ENCODE measurements at regions not wholly inside any gene's neighbourhood (a gene's known extent, or its start where the extent isn't known, plus 50 kb on each side); places are given as distances from the start of the nearest gene placed in this dataset.

- no peak for DNase-seq
Measured at GRCh38 chr11:119934866-119935265, 203.0 kb downstream of the TRIM29 start.

GRCh38 chr11:119934267-119934666 is 203.6 kb downstream of the TRIM29 start:
- no peak for DNase-seq

GRCh38 chr11:119933584-119933983 is 204.3 kb downstream of the TRIM29 start:
- no peak for DNase-seq

GRCh38 chr11:119932828-119933562 is 204.0 kb upstream of the NECTIN1 start:
- no peak for DNase-seq

- no peak for DNase-seq
Measured at GRCh38 chr11:119928047-119928446, 199.0 kb upstream of the NECTIN1 start.

- no peak for DNase-seq
Measured at GRCh38 chr11:119924017-119924416, 195.0 kb upstream of the NECTIN1 start.

GRCh38 chr11:119921571-119921970 is 192.6 kb upstream of the NECTIN1 start:
- DNase-seq: no peak

- no peak for DNase-seq
Measured at GRCh38 chr11:119920666-119921387, 191.8 kb upstream of the NECTIN1 start.

- DNase-seq: no peak
Measured at GRCh38 chr11:119919656-119920055, 190.7 kb upstream of the NECTIN1 start.

- DNase-seq: no peak
Measured at GRCh38 chr11:119918347-119918746, 189.3 kb upstream of the NECTIN1 start.

- no peak for DNase-seq
Measured at GRCh38 chr11:119916568-119916967, 187.6 kb upstream of the NECTIN1 start.

GRCh38 chr11:119912229-119912628 is 183.2 kb upstream of the NECTIN1 start:
- DNase-seq: no peak

- DNase-seq: no peak
Measured at GRCh38 chr11:119910650-119911049, 181.7 kb upstream of the NECTIN1 start.

GRCh38 chr11:119910051-119910450 is 181.1 kb upstream of the NECTIN1 start:
- no peak for DNase-seq

GRCh38 chr11:119909495-119909894 is 180.5 kb upstream of the NECTIN1 start:
- DNase-seq: no peak

GRCh38 chr11:119909077-119909476 is 180.1 kb upstream of the NECTIN1 start:
- no peak for DNase-seq

- no peak for DNase-seq
Measured at GRCh38 chr11:119908573-119908904, 179.5 kb upstream of the NECTIN1 start.

- no peak for DNase-seq
Measured at GRCh38 chr11:119907878-119908572, 179.0 kb upstream of the NECTIN1 start.

- no peak for DNase-seq
Measured at GRCh38 chr11:119907122-119907851, 178.3 kb upstream of the NECTIN1 start.

- no peak for DNase-seq
Measured at GRCh38 chr11:119906376-119906775, 177.4 kb upstream of the NECTIN1 start.

- no peak for DNase-seq
Measured at GRCh38 chr11:119905162-119905561, 176.2 kb upstream of the NECTIN1 start.

- no peak for DNase-seq
Measured at GRCh38 chr11:119904531-119905035, 175.6 kb upstream of the NECTIN1 start.

GRCh38 chr11:119903821-119904220 is 174.8 kb upstream of the NECTIN1 start:
- no peak for DNase-seq

All from EL (cell line).